COR-L47 (cell line): ENCODE measurements at regions not wholly inside any gene's neighbourhood (a gene's known extent, or its start where the extent isn't known, plus 50 kb on each side); places are given as distances from the start of the nearest gene placed in this dataset.

ENCODE experiments used
- DNase-seq: peaks from one replicate; lab custom pipeline; 2025; lab: John Stamatoyannopoulos, UW

DNA sequence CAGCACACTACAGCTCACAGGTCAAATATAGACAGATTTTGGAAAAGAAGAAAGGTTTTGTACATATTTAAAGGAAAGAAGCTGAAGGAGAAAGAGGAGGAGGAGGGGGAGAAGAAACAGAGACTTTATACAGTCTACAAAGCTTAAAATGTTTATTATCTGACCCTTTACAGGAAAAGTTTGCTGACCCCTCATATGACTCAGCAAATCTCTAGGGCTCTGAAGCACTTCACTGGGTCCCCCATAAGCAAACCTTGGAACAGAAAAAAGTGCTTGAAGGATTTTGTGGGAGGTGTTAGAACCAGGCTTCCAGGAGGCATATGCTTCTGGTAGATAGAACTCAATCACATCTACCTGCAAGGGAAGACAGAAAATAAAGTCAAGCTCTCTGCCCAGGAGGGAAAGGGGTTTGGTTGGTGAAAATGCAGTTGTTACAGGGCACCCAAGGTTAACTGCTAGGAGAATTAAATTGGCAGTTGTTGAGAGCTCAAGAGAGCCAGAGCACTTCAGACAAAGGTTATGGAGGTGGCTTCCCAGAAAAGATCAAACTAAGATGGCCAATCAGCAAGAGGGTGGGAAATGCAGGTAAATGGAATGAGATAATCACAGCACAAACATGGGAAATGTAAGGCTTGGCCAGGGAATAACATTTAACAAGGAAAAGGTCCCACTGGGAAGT is 207.4 kb upstream of the SGK1 start:
- DNase-seq: no peak

DNA sequence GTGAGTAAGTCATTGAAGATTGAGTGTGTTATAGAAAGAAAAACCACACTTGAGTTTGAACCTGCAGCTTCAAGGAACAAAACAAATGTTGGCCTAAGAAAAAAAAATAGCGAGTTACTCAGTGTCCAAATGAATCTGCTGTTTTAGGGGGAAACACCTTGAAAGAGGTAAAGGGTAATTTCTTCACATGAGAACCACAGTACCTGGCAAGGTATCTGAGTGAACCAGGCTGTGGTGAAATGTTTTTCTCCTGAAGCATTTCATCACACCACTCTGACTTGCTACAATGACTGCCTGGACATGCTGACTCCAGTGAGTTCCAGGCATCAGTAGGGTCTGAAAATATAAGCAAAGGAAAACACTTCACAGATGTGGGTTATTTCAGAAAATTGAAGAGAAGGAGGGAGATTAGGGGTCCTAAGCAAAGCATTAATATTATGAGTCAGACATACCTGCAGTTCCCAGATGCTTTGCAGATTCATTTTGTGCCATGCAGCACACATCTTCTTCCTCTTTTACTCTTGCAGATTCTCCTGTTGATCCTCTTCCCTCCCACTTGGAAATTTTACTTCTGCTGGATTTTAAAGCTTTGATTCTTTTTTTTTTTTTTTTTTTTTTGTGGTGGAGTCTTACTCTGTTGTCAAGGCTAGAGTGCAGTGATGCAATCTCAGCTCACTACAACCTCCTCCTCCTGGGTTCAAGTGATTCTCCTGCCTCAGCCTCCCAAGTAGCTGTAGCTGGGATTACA is 206.2 kb upstream of the SGK1 start:
- DNase-seq: no peak

DNA sequence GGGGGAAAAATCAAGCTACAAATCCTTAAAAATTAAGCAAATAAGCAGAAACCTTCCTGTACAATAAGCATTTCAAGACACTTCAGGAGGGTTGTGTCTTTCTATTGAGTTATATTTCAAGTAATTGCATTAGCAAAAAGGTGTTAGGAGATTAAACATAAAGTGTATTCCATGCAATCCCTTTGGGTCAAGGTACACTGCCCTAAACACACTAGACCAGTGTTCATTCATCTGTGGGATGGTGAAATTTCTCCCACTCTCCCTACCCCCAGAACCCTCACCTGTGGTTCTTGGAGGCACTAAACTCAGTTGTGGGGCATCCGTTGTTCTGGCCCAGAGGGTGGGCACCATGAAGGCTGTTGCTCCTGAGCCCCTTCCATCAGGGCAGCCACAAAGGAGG is 205.1 kb upstream of the SGK1 start:
- no peak for DNase-seq

DNA sequence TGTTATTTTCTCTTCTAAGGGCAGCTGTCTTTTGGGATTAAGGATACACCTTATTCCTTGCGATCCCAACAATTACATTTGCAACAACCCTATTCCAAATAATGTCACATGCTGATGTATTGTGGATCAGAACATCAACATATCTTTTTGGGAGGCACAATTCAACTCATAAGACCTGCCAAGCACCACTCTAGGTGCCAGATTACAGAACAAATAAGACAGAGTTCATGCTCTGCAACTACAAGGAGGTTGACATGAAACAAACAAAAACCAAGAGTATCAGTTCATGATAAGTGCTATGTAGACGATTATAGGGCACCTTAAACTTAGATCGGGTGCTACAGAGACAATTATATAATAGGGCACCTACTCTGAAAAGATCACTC is 203.2 kb upstream of the SGK1 start:
- no peak for DNase-seq

DNA sequence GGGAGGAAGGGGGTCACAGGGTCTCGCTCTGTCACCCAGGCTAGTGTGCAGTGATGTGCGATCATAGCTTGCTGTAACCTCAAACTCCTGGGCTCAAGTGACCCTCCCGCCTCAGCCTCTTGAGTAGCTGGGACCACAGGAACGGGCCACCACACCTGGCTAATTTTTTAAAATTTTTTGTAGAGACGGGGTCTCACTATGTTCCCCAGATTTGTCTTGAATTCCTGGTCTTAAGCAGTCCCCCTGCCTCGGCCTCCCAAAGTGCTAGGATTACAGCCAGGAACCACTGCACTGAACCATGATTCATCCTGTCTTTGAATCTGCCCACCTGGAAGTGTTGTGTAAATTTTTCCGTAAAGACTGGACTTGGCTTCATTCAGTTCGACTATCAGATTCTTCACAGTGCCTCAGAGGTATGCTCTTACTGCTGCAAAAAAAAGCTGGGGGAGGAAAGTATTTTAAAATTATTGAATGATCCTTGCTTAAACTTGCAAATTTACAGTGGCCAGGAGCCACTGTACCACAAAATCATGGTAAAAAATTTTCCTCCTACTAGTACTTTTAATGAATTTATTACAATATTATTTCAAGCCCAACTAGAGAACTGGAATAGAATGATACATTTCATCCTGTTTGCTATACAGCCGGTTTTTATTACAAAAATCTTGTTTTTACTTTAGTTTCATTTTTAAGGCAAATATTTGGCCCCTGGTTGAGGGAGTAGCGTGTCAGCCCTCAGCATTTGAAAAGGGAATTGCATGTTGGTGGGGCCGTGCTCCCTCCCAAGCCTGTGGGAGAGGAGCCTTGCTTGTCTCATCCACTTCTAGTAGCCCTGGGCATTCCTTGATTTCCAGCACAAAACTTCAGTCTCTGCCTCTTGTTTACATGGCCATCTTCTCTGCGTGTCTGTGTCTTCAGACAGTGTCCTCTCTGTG is 202.5 kb upstream of the SGK1 start:
- no peak for DNase-seq

DNA sequence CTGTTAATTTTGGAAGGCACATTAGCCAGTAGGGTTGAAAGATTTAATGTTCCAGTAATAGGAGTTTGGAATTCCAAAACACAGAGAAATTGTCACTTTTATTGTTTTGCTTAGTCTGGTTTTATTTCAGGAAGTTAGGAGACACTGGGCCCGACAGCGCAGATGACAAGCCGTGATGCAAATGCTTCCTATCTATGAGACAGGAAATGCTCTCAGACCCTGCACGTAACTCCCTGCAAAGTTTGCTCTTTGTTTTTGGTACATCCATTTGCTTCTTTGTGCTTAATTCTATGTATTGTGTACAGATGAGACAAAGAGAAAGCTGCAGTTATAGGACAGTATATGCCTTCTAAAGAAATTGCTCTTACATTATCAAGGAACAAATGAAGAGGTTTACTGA is 201.6 kb upstream of the SGK1 start:
- no peak for DNase-seq

DNA sequence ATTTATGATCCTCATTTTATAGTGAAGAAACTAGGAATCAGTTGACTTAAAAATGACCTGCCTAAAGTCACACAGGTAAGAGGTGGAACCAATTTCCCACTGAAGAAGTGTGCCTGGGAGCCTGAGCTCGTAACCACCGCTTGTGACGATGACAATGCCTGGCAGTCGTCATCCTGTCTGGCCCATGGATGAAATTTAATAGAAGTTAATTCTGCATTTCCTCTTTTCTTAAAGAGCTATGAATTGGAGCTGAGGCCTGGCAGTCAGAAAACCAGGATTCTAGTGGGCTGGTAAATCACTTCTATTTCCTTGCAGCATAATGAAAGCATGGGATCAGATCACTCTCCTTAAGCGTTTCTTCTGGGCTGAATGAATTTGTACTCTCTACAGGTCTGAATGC is 200.0 kb upstream of the SGK1 start:
- no peak for DNase-seq

DNA sequence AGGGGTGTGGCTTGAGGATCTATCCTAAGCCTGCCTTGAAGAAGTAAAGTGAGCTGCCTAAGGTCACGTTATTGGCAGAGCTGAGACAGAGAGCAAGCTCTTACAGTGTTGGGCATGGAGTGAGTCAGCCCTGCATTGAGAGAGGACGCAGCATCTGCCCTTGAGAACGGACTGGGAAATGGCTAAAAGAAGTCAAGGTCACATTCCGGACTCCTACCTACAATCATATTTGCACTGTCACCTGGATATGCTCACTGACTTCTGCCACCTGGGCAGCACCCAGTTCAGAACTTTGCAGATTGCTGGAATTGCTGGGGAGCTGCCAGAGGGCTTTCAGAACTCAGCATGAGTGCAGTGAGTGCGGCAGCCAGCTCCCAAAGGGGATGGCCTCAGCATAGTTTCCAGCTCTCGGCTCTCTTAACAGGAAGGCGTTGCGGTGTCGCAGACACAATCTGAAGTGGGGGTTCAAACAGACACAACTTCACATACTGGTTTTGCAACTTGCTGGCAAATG is 199.3 kb upstream of the SGK1 start:
- no peak for DNase-seq

DNA sequence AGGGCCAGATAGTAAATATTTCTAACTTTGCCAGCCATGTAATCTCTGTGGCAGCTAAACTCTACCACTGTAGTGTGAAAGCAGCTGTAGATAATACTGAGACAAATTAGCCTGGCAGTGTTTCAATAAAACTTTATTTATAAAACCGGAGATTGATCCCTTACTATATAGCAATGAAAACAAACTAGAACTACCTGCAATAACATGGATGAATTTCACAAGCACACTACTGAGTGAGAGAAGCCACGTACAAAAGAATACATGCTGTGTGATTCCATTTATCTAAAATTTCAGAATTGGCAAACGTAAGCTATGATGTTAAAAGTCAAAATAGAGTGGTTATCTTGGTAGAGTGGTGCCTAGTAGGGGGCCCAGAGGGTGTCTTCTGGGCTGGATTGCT is 198.7 kb upstream of the SGK1 start:
- DNase-seq: no peak

DNA sequence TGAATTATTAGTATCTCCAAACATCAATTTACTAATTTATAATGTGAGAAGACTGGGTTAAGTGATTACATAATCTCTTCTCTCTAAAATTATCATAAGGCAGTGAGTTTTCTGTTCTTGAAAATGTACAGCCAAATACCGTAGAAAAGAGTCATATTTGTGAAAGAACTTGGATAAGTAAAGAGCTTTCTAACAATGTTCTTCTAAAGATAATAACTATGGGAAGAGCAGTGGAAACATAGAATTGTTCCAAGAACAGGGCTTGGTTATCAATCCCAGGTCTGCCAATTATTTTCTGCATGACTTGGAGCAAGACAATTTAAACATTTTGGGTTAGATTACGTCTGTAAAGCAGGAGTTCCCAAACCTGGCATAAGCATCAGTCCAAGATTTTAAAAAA is 198.1 kb upstream of the SGK1 start:
- DNase-seq: no peak

DNA sequence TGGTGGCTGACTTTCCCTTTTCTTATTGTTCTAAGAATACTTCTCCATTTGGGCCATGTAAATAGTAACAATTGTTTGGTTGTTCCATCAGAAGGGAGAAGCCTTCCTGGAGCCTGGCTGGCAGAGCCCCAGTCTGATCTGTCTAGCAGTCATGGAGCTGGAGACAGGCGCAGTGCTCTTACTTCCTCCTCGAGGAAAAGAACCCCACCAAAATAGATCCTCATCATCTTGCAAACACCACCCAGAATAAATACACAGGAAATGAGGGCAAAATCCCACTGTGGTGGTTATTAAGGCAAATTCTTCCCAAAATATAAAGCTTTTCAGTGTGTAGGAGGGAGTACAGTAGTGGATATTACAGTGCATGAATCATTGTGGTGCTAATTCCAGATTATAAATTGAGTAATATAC is 195.1 kb upstream of the SGK1 start:
- DNase-seq: no peak

DNA sequence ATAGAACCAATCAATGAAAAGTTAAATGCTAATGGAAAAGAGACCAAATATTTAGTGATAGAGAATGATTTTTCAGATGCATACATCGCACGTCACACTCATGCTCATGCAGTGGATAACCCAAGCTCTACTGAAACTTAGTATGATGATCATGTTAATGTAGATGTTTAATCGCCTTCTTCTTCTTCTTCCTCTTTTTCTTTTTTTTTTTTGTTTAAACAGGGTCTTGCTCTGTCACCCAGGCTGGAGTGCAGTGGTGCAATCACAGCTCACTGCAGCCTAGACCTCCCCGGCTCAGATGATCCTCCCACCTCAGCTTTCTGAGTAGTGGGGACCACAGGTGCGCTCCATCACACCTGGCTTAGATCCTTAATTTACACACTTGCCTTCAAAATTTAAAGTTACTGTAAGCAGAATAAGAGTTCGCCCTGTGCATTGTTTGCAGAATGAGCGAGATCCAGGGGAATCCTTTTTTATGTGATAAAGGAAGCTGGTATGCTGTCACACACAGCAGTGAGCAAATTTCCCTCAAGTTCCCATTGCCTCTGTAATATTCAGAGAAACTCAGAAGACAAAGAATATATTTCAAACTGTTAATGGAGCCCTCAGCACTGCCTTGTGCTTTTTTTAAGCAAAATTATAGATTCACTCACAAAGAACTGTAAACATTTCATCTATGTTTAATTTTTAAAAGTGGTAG is 194.2 kb upstream of the SGK1 start:
- DNase-seq: no peak

DNA sequence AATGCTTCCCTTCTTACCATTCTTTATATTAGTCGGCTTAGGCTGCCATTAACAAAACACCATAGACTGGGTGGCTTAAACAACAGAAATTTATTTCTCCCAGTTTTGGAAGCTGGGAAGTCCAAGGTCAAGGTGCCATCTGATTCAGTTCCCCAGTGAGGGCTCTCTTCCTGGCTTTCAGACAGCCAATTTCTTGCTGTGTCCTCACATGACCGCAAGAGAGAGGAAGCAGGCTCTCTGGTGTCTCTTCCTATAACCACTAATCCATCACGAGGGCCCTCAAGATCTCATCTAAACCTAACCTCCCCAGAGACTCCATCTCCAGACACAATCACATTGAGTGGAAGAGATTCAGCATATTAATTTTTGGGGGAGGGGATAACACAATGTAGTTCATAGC is 193.0 kb upstream of the SGK1 start:
- DNase-seq: no peak

DNA sequence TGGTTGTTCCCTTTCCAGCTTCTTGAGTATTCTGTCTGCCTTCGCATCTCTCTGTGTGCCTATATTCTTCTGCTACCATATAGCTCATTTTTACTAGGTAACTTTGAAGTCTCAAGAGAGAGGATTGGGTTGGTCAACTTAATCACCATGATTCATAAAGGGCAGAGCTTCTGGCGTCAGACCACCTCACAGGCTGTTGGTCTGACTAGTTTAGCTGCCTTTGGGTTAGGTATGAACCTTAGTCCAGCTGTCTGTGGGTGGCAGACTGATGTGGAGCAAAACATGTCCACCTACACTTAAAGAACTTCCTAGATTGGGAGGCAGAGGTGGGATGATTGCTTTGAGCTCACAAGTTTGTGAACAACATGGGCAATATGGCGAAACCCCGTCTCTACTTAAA is 192.2 kb upstream of the SGK1 start:
- DNase-seq: no peak

DNA sequence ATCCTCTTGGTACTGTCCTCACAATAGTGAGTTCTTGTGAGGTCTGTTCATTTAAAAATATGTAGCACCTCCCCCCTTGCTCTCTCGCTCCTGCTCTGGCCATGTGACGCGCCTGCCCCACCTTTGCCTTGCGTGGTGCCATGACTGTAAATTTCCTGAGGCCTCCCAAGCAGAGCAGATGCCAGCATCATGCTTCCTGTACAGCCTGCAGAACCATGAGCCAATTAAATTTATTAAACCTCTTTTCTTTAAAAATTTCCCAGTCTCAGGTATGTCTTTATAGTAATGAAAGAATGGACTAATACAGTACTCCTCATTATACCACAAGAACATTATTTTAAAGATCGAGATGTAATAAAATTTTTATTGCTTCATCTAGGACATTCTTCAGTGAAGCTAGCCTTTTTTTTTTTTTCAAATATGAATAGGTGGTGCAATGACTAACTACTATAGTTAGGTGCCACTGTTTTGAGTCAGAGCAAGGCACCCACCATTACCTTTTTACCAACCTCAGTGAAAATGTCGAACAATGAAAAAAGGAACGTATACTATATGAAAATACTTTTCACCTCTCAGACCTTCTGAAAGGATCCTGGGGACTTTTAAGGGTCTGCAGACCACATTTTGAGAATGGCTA is 191.1 kb upstream of the SGK1 start:
- DNase-seq: no peak

DNA sequence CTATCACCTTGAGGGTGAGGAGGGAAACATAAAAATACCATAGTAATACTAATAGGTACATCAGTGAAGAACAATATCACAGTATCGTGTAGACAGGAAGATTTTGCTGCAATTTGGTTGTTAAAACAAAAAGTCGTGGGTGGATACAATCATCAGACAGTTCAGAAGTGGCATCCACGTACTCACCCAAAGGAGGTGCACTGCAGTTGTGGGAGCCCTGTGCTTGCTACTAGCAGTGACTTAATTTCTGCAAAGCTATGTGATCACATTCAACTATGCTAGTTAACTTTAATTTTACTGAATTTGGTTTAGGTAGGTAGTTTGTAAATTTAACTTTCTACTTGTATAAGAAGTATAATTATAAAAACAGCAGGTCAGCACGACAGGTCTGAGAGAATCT is 188.2 kb upstream of the SGK1 start:
- no peak for DNase-seq

DNA sequence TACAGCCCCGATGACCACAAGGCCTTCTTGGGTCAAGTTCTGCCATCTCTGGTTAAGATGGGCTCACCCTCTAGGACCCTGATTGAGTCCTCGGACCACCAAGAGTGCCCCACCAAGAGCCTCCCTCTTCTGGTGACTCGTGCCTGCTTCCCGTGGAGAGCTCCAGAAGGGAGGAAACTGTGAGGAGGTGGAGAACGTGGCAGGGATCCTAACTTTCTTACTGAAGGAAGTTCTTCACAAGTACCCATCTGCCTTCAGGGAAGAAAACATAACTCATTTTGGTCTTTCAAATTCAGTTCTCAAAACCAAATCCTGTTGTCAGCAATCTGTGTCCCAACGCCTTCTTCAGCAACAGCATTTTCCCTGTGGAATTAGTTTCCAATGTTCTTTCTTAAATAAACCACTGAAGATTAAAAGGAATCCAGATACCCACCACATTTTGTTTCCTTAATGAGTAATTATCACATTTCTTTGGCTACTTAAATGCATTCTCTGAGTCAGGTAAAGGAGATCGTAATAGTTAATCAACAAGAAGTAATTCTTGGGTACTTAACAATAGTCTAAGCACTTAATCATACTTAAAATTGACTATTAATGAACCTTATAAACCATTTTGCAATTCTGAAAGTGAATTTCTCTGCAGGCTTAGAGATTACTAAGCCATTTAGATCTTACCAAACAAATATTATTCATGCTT is 185.8 kb upstream of the SGK1 start:
- DNase-seq: no peak

DNA sequence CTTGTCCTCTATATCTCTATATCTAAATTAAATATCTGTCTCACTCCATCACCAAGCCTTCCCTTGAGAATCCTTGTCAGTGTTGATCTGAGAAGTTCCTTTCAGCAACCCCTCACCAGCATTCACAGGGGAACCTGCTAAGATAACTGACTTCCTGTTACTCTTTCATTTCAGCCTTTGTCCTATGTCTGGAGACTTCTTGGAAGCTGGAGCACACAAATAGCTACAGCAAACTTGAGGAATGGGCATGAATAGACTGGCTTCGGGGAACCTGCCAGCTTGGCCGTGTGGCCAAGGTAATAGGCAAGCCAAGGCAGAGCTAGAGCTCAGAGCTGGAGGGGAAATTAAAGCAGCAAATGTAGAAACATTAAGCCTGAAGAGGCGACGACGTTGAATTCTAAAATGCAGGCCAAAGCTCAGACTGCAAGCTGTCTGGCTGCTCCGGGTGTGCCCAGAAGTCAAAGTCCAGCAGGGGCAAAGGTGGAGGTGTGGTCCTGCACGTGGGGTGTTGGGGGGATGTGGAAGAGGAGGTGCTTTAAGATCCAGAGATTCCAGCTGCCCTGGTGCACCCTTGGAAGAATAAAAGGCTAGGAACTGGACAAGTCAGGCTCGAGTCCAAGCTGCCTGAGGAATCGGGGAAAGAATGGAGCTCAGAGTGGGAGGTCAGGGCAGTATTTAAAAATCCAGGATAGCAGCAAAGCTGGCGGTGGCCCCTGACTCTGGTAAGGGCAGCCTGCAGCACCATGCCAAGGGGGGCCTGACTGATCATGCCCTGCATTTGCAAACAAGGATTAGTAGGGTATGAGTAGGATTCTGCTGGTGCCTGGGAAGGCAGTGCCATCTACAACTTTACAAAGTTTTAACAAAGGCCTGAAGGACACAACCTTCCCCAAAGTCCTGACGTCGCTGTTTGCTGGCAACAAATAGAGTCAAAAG is 185.0 kb upstream of the SGK1 start:
- DNase-seq: no peak

DNA sequence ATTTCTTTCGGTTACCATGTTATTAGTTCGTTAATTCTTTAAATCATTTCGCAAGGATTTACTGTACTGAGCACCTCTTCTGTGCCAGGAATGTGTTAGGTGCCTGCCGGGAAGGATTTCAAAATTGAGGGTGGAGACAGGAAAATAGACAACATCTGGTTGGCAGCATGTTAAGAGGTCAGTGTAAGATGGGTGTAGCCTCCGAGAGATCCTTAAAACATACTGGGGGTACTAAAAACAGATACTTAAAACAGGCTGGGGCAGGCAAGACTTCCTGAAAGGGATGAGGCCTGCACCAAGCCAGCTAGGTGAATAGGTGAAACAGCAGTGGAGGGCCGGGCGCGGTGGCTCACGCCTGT is 178.0 kb upstream of the SGK1 start:
- DNase-seq: no peak
